Tibial nerve (tissue), 4 donors: ENCODE measurements at regions not wholly inside any gene's neighbourhood (a gene's known extent, or its start where the extent isn't known, plus 50 kb on each side); places are given as distances from the start of the nearest gene placed in this dataset.

Source experiments
- DNase-seq, 2 donors: peaks; one replicate each; pipeline ENCODE4 v3.0.0-alpha.2; 2019; ENCODE audit warnings: low spot score in 2 of 2
- H3K27ac ChIP-seq, 4 donors: fragments of 200-600 bp; sonication (generic) in 3 of 4; one replicate each; pipeline ENCODE4 v1.5.1; 2017 to 2019; ENCODE audit warnings: mild to moderate bottlenecking in 1 of 4
- H3K27me3 ChIP-seq, 2 donors: fragments of 200-600 bp; sonication (generic) in 1 of 2; one replicate each; pipeline versions ENCODE4 v1.5.1 to v1.6.0; 2017 to 2019
- H3K36me3 ChIP-seq, 3 donors: fragments of 200-600 bp; sonication (generic); one replicate each; pipeline ENCODE4 v1.5.1; 2018 to 2019
- H3K4me1 ChIP-seq, 4 donors: fragments of 200-600 bp; sonication (generic) in 3 of 4; one replicate each; pipeline ENCODE4 v1.5.1; 2017 to 2019
- H3K4me3 ChIP-seq, 4 donors: fragments of 200-600 bp; sonication (generic) in 3 of 4; one replicate each; pipeline ENCODE4 v1.5.1; 2017 to 2019; ENCODE audit warnings: mild to moderate bottlenecking in 1 of 4, moderate library complexity in 1 of 4
- H3K9me3 ChIP-seq, 4 donors: fragments of 200-600 bp; sonication (generic) in 3 of 4; one replicate each; pipeline ENCODE4 v1.5.1; 2017 to 2019
- CTCF ChIP-seq, 5 experiments: fragments of 200-600 bp in 3 of 5; fragments of 450-650 bp in 2 of 5; sonication (generic) in 3 of 5; IDR thresholded peaks; one replicate each; pipeline ENCODE4 v1.5.1; 2016 to 2019; ENCODE audit warnings: antibody characterized with exemption in 5 of 5, mild to moderate bottlenecking in 3 of 5, moderate library complexity in 2 of 5
- EP300 ChIP-seq, 2 donors: sonication (generic); formaldehyde crosslinking; IDR thresholded peaks; one replicate each; pipeline ENCODE4 v1.6.1; 2017; ENCODE audit warnings: antibody characterized with exemption in 2 of 2, mild to moderate bottlenecking in 1 of 2
- POLR2A ChIP-seq, 2 donors: fragments of 450-650 bp; IDR thresholded peaks; one replicate each; pipeline ENCODE4 v1.6.1; 2017; ENCODE audit warnings: antibody characterized with exemption in 2 of 2, mild to moderate bottlenecking in 2 of 2, moderate library complexity in 2 of 2
- WGBS, 2 donors: methylation state at CpG; one replicate each; pipeline ENCODE4 v1.1.5; 2018; 5-methylcytosine and 5-hydroxymethylcytosine counted together

GRCh38 chr16:11407047-11407982 lies 62.1 kb downstream of the RMI2 start:
- no peaks in the 10 kb centered on the region for H3K9me3 ChIP-seq
- no peak overlapping the region for H3K27ac ChIP-seq
- H3K36me3 ChIP-seq, result no peaks in the 10 kb centered on the region
- WGBS, 2 donors, result 74 to 87% methylated on average over 17 of the region's 17 CpGs
- no peak for TF ChIP-seq EP300 (IDR thresholded peaks at IDR 0.05)
- no peak for TF ChIP-seq POLR2A (IDR thresholded peaks at IDR 0.05)
- peak; percentile 37 to 89 (median 63) for TF ChIP-seq CTCF (IDR thresholded peaks at IDR 0.05)
- H3K27me3 ChIP-seq, result no peaks in the 10 kb centered on the region
- peaks cover 0 to under 1% (median 0%) of the 10 kb centered on the region in 4 donors for H3K4me1 ChIP-seq
- no peak overlapping the region for H3K4me3 ChIP-seq
- DNase-seq, result peak; percentile 53 to 91

GRCh38 chr16:11408216-11408615 lies 63.0 kb downstream of the RMI2 start:
- no peaks in the 10 kb centered on the region for H3K36me3 ChIP-seq
- no peak overlapping the region for H3K4me3 ChIP-seq
- no peak overlapping the region for H3K27ac ChIP-seq
- WGBS, 2 donors, result 85 to 86% methylated on average over 8 of the region's 8 CpGs
- no peaks in the 10 kb centered on the region for H3K9me3 ChIP-seq
- TF ChIP-seq EP300 (IDR thresholded peaks at IDR 0.05) (no peak), POLR2A (IDR thresholded peaks at IDR 0.05) (no peak), CTCF (IDR thresholded peaks at IDR 0.05) (no peak)
- no peaks in the 10 kb centered on the region for H3K4me1 ChIP-seq
- no peak for DNase-seq
- no peaks in the 10 kb centered on the region for H3K27me3 ChIP-seq

- H3K4me1 ChIP-seq, result no peaks in the 10 kb centered on the region
- 33 to 35% methylated on average over 6 of the region's 6 CpGs for WGBS, 2 donors
- no peaks in the 10 kb centered on the region for H3K9me3 ChIP-seq
- no peak for DNase-seq
- H3K27ac ChIP-seq, result no peak overlapping the region
- TF ChIP-seq POLR2A (IDR thresholded peaks at IDR 0.05), result no peak
- no peak for TF ChIP-seq CTCF (IDR thresholded peaks at IDR 0.05)
- TF ChIP-seq EP300 (IDR thresholded peaks at IDR 0.05), result no peak
- no peak overlapping the region for H3K4me3 ChIP-seq
- no peaks in the 10 kb centered on the region for H3K36me3 ChIP-seq
- H3K27me3 ChIP-seq, result no peaks in the 10 kb centered on the region
Measured at GRCh38 chr16:11409398-11409797, 64.1 kb downstream of the RMI2 start.

- Histone ChIP-seq H3K27me3 (no peaks in the 10 kb centered on the region), H3K9me3 (no peaks in the 10 kb centered on the region), H3K4me3 (no peak overlapping the region), H3K27ac (no peak overlapping the region), H3K36me3 (no peaks in the 10 kb centered on the region), H3K4me1 (no peaks in the 10 kb centered on the region)
- 82 to 85% methylated on average over 12 of the region's 12 CpGs for WGBS, 2 donors
- peak in 1 of 2 donors; percentile 26 for DNase-seq
- TF ChIP-seq EP300 (IDR thresholded peaks at IDR 0.05) (no peak), POLR2A (IDR thresholded peaks at IDR 0.05) (no peak), CTCF (IDR thresholded peaks at IDR 0.05) (no peak)
Measured at GRCh38 chr16:11410376-11411058, 65.3 kb downstream of the RMI2 start.

- Histone ChIP-seq H3K9me3 (no peaks in the 10 kb centered on the region), H3K27me3 (no peaks in the 10 kb centered on the region), H3K4me3 (no peak overlapping the region), H3K27ac (no peak overlapping the region), H3K36me3 (no peaks in the 10 kb centered on the region), H3K4me1 (no peaks in the 10 kb centered on the region)
- 76 to 79% methylated on average over 6 to 8 of the region's 9 CpGs for WGBS, 2 donors
- TF ChIP-seq EP300 (IDR thresholded peaks at IDR 0.05) (no peak), POLR2A (IDR thresholded peaks at IDR 0.05) (no peak), CTCF (IDR thresholded peaks at IDR 0.05) (no peak)
- DNase-seq, result no peak
Measured at GRCh38 chr16:11411059-11411550, 65.8 kb downstream of the RMI2 start.
